Right atrium auricular region (tissue), 2 donors: ENCODE measurements at regions not wholly inside any gene's neighbourhood (a gene's known extent, or its start where the extent isn't known, plus 50 kb on each side); places are given as distances from the start of the nearest gene placed in this dataset.

Source experiments
- DNase-seq: peaks from one replicate; pipeline ENCODE4 v3.0.0-alpha.2; 2019; ENCODE audit warnings: low spot score
- H3K27ac ChIP-seq, 2 donors: fragments of 200-600 bp; sonication (generic); 1 replicate in 1 of 2; 2 replicates in 1 of 2; pipeline ENCODE4 v1.5.1; 2016 to 2019
- H3K27me3 ChIP-seq, 2 donors: fragments of 200-600 bp; sonication (generic); one replicate each; pipeline versions ENCODE4 v1.5.1 to v1.6.0; 2017 to 2019
- H3K36me3 ChIP-seq: fragments of 200-600 bp; sonication (generic); one replicate; pipeline ENCODE4 v1.5.1; 2016
- H3K4me1 ChIP-seq, 2 donors: fragments of 200-600 bp; sonication (generic); one replicate each; pipeline versions ENCODE4 v1.5.1 to v1.6.0; 2017 to 2019
- H3K4me3 ChIP-seq, 2 donors: fragments of 200-600 bp; sonication (generic); 1 replicate in 1 of 2; 2 replicates in 1 of 2; pipeline ENCODE4 v1.5.1; 2017 to 2019; ENCODE audit warnings: mild to moderate bottlenecking in 1 of 2, moderate library complexity in 1 of 2
- H3K9me3 ChIP-seq, 2 donors: fragments of 200-600 bp; sonication (generic); one replicate each; pipeline ENCODE4 v1.5.1; 2019
- TF ChIP-seq, protein P1 (sequence below), 2 donors: fragments of 200-600 bp; sonication (generic); IDR thresholded peaks; one replicate each; pipeline ENCODE4 v1.5.1; 2019; ENCODE audit warnings: antibody characterized with exemption in 2 of 2

DNA sequence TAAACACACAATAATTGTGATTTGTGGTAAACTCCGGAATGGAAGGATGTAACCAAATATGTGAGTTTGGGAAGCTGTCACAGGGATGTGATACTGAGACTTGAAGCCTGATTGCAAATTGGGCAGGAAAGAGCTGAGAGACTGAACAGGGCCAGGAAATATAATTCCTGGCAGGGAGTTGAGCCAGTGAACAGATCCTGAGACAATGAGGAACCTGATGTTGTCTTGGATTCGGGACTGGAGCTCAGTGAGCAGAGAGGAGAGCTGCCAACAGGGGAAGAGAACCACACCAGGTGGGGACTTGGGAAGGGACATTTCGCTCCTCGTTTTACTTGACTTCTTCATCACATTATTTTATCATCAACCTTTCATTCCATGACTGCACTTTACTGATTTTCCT is 386.0 kb downstream of the TLL1 start:
- Histone ChIP-seq H3K9me3 (no peaks in the 10 kb centered on the region), H3K4me3 (no peak overlapping the region), H3K4me1 (no peaks in the 10 kb centered on the region), H3K27me3 (no peaks in the 10 kb centered on the region), H3K36me3 (no peaks in the 10 kb centered on the region), H3K27ac (no peak overlapping the region)
- TF ChIP-seq, protein P1, sequence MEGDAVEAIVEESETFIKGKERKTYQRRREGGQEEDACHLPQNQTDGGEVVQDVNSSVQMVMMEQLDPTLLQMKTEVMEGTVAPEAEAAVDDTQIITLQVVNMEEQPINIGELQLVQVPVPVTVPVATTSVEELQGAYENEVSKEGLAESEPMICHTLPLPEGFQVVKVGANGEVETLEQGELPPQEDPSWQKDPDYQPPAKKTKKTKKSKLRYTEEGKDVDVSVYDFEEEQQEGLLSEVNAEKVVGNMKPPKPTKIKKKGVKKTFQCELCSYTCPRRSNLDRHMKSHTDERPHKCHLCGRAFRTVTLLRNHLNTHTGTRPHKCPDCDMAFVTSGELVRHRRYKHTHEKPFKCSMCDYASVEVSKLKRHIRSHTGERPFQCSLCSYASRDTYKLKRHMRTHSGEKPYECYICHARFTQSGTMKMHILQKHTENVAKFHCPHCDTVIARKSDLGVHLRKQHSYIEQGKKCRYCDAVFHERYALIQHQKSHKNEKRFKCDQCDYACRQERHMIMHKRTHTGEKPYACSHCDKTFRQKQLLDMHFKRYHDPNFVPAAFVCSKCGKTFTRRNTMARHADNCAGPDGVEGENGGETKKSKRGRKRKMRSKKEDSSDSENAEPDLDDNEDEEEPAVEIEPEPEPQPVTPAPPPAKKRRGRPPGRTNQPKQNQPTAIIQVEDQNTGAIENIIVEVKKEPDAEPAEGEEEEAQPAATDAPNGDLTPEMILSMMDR (IDR thresholded peaks at IDR 0.05) = no peak
- DNase-seq = no peak

- H3K4me3 ChIP-seq = no peak overlapping the region
- H3K4me1 ChIP-seq = no peaks in the 10 kb centered on the region
- H3K36me3 ChIP-seq = no peaks in the 10 kb centered on the region
- no peaks in the 10 kb centered on the region for H3K9me3 ChIP-seq
- no peak for DNase-seq
- H3K27ac ChIP-seq = no peak overlapping the region
- H3K27me3 ChIP-seq = no peaks in the 10 kb centered on the region
- TF ChIP-seq, protein P1 (IDR thresholded peaks at IDR 0.05) = no peak
These were observed 401.2 kb downstream of the TLL1 start for GRCh38 chr4:166274136-166274761.

DNA sequence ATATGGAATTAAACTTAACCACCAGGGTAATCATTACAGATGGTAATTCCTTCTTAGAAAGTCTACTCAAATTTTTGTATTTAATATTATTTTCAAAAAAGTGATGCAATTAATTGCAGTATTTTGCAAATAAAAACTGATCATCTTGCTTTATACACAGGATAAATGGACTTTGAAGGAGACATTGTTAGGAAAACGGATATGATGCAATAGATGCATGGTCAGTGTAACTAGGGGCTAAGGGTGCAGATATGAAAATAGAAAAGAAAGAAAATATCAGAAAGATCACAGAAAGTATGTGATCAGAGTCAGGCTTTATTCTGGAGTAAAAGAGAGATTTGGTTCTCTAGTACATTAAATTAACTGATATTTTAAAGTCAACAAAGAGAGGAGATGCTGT is 401.7 kb downstream of the TLL1 start:
- no peaks in the 10 kb centered on the region for H3K9me3 ChIP-seq
- H3K4me3 ChIP-seq = no peak overlapping the region
- H3K4me1 ChIP-seq = no peaks in the 10 kb centered on the region
- TF ChIP-seq, protein P1 (IDR thresholded peaks at IDR 0.05) = no peak
- no peaks in the 10 kb centered on the region for H3K36me3 ChIP-seq
- no peaks in the 10 kb centered on the region for H3K27me3 ChIP-seq
- H3K27ac ChIP-seq = no peak overlapping the region
- DNase-seq = no peak

GRCh38 chr4:166277401-166277800 is 404.4 kb downstream of the TLL1 start:
- no peaks in the 10 kb centered on the region for H3K36me3 ChIP-seq
- no peaks in the 10 kb centered on the region for H3K4me1 ChIP-seq
- DNase-seq = no peak
- TF ChIP-seq, protein P1 (IDR thresholded peaks at IDR 0.05) = no peak
- no peak overlapping the region for H3K27ac ChIP-seq
- no peak overlapping the region for H3K4me3 ChIP-seq
- no peaks in the 10 kb centered on the region for H3K27me3 ChIP-seq
- H3K9me3 ChIP-seq = no peaks in the 10 kb centered on the region

- Histone ChIP-seq H3K36me3 (no peaks in the 10 kb centered on the region), H3K27me3 (no peaks in the 10 kb centered on the region), H3K9me3 (no peaks in the 10 kb centered on the region), H3K27ac (no peak overlapping the region), H3K4me1 (no peaks in the 10 kb centered on the region), H3K4me3 (no peak overlapping the region)
- TF ChIP-seq, protein P1 (IDR thresholded peaks at IDR 0.05) = no peak
- DNase-seq = no peak
These were observed 404.8 kb downstream of the TLL1 start for GRCh38 chr4:166277853-166278252.

GRCh38 chr4:166279261-166279660 is 406.2 kb downstream of the TLL1 start:
- Histone ChIP-seq H3K9me3 (no peaks in the 10 kb centered on the region), H3K27me3 (no peaks in the 10 kb centered on the region), H3K36me3 (no peaks in the 10 kb centered on the region), H3K4me1 (no peaks in the 10 kb centered on the region), H3K27ac (no peak overlapping the region), H3K4me3 (no peak overlapping the region)
- TF ChIP-seq, protein P1 (IDR thresholded peaks at IDR 0.05) = no peak
- DNase-seq = no peak
